NK-92 treated with Interleukin-12 subunit alpha and Interleukin-12 subunit beta, amount 100 ng/mL, for 24 hours (cell line): ENCODE measurements at regions not wholly inside any gene's neighbourhood (a gene's known extent, or its start where the extent isn't known, plus 50 kb on each side); places are given as distances from the start of the nearest gene placed in this dataset.
A peak's percentile ranks its signal among the peaks of the same experiment; 100 is the strongest.

ENCODE experiments used
- DNase-seq: peaks from one replicate; lab custom pipeline; 2025; lab: John Stamatoyannopoulos, UW

DNA sequence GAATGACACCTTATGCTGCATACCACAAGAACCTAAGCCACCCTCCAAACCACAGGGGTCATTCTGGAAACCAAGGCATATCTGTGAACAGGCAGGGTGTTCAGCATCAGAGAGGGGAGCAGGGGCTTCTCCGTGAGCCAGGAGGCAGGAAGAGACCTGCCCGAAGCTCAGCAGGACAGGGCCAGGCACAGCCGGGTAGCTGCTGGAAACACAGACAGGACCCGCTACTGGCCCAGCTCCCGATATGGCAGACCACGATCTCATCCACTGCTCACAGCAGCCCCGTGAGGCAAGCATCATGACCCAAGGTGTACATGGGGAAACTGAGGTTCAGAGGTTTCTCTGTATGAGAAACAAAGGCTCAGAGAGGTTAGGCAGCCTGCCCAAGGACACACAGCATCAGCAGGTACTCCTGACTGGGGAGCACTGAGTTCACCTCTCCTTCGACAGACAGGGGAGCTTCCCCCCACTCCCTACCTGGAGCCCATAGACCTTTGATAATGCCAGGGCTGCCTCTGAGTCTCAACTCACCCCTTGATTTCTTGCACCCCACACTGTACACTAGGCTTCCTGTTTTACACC lies 317.7 kb downstream of the MATN1 start:
- DNase-seq, result no peak

DNA sequence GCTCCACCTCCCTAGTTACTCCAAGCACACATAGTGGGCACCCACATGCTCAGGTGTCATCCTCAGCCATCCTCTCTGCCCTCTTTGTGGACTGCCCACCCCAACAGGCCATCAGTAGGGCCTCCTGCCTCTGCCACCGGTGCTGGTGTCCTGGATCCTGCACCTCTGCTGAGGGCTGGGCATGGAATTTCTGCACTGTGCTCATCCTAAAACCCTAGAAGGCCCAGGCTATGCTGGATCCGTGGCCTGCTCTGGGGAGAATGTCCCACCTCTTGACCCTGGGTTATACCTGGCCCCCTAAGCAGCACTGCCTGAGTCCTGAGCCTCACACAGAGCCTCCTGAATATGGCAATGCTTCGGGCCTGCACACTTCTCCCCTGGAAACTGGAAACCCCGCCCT lies 318.3 kb downstream of the MATN1 start:
- DNase-seq, result no peak

DNA sequence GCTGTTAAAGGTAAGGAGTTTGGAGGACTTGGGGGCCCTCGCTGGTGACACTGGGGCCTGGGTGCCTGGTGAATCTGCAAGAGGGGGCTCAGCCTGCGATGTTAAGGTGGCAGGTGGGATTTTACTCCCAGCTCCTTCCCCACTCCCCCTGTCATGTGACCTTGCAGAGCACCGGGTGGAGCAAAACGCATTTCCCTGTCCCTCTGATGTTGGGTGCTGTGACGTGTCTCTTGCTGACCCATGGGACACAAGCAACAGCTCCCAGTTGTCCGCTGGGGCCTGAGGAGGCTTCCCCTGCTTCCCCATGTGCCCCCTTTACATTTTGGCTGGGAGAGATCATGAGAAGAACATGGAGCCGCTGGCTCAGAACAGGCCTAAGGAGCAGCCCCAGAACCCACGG lies 319.0 kb downstream of the MATN1 start:
- no peak for DNase-seq

DNA sequence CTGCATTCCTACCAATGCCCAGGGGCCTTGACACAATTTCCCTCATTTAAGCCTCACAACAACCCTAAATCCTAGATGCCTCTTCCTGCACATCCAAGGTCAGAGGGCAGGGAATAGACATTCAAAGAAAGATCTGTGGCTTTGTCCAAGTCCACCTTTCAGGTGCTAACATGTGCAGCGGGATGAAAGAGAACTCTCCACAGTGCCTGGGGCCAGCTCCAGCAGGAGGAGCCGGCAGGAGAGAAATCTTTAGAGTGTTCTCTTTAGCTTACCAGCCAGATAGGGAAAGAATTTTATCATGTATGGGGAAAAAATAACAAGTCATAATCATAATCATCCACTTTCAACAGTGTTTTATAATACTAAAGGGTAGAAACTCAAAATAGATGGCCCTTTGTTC lies 319.7 kb downstream of the MATN1 start:
- no peak for DNase-seq

DNA sequence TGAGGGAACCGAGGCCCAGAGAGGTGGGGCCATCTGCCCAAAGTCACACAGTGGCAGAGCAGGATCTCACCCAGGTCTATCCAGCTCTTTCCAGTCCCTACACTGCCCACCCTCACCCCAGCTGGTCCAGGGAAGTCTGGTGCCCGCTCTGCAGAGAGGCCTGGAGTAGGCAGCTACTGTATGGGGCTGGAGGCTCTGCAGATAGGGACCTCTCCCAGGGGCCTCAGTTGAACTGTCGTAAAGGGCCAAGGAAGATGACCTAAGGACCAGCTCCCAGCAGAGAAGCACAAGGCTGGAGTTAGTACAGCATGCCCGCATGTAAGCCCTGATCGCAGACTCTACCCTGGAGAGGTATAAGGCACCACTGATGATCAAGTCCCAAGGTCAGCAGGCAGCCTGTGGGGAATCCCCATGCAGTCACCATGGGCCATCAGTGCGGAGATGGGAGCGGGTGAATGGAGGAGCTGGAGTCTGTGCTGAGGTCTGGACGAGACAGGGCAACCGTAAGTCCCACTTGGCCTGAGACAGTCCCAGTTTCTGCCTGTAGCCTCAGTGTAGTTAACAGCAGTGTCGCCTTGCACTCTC lies 320.2 kb downstream of the MATN1 start:
- DNase-seq, result no peak

DNA sequence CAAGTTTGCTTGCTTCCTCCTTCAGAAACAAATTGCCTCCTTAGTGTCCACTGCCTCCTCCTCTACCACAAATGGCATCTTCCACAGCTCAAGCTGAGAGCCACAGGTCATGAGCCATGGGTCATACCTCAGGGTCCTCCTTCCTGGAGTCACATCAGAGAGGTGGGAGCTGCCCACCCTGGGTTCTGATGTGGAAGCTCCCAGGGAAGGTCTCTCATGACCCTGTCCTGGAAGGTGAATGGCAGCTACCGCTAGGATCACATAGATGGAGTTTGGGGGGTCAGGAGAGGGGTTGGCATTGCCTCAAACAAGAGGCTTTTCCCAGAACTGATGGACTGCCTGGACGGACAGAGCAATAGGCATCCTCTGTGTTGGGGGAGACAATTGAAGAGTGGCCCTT lies 321.4 kb downstream of the MATN1 start:
- no peak for DNase-seq

DNA sequence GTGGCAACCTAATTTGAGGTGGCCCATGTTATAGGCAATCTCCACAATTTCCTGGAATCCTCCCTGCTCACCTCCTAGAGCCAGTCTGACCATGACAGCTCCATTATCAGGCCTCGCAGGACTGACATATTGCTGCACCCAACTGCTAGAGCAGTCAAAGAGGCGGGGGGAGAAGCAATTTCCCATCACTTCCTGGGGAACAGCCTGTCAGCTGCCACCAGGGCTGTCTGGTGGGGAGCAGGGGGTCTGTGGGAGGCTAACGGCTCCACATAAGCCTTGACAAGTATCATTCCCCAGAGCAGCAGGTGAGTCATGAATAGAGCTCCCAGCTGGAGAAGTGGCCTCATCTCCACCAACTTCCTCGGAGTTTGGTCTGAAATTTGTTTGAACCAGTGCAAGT lies 322.9 kb downstream of the MATN1 start:
- DNase-seq, result no peak

DNA sequence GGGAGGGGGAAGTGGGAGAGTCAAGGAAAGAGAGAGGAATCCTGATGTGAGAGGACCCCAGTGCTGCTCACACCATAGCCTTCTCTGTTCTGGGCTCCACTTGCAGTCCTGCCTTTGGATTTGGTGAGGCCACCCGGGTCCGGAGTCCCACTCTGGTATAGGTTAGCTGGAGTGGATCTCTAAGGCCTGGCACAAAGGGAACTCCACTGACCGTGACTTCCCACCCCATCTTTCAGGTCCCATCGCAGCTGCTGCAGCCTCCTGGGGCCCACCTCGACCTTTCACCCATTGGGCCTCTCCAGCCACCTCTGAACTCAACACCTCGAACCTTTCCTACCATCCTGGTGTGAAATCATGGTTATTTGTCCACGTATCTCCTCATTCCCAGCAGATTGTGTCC lies 324.4 kb downstream of the MATN1 start:
- DNase-seq, result no peak

DNA sequence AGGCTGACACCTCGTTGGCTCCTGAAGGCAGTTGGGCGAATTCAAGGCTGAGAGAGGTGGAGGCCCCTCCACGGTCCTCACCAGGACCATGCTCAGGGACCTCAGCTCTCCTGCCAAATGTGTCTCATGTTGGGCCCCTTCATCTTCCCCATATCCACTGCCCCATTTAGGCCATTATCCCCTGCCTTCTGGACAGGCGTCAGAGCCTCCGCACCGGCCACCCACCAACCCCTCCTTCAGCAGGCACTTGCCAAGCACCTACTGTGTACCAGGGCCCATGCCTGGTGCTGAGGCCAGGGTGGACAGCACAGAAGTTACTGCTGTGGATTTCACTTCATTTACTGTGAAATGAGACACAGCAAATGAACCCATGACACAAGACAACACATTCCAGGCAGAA lies 325.8 kb downstream of the MATN1 start:
- DNase-seq, result no peak

DNA sequence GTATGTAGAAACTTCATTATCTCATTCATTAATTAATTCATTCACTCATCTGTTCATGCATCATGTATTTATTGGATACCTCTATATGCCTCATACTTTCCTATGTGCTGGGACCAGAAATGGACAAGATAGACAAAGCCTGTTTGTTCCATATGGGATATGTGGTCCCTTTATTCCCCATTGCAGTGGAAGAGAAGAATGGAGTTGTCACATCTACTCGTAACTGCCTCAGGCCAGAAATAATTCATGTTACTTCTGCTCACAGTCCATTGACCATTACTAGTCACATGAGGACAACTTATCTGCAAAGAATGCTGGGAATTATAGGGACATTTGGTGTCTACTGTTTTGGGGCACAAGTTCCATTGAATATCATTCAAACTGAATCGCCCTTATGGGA lies 327.8 kb downstream of the MATN1 start:
- DNase-seq, result no peak

DNA sequence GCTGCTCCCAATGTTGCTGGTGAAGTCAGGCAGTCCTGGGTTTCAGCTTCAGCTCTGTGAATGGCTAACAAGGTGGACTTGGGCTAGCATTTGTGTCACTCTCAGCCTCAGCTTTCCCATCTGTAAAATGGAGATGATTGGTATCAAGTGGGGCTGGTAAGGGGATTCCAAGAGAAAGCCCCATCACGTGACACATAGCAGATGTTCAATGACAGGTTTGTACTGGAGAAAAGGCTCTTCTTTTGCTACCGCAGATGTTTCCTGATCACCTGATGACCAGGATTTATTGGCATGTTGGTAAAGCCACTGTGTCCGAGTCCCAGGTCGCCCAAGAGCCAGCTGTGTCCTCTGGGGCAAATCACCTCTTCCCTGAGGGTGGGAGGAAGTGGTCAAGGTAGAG lies 335.0 kb downstream of the MATN1 start:
- DNase-seq, result no peak

DNA sequence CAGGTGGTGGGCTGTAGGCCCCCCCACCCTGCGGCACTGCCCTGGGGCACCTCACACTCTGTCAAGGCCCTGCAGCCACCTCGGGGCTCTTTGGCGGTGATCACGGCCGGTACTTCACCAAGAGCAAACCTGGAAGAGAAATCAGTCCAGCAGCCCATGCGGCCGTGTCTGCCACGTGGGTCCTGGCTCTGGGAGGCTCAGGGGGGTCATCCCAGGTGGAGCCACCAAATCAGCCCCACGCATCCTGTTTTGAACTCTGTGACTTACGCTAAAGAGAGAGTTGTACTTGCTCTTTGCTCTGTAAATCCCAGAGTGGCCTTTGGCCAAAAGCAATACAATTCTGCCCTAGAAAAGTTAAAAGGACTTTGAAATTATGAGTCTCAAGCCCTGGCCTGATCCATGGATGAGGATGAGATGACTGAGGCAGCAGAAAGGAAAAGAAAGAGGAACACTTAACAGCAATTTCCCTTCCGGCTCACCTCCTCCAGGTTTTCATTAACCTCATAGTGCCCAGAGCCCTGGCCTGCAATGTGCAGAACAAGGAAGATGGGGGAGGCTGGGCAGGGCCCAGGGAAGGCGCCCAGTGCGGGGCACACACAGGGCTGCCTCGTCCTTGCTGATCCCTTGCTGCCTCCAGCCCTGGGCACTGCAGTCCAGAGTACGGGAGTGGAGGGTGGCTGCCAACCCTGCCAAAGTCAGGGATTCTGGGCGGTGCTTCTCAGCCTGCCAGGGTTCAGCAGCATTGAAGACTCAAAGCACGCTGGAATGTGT lies 337.0 kb downstream of the MATN1 start:
- no peak for DNase-seq

DNA sequence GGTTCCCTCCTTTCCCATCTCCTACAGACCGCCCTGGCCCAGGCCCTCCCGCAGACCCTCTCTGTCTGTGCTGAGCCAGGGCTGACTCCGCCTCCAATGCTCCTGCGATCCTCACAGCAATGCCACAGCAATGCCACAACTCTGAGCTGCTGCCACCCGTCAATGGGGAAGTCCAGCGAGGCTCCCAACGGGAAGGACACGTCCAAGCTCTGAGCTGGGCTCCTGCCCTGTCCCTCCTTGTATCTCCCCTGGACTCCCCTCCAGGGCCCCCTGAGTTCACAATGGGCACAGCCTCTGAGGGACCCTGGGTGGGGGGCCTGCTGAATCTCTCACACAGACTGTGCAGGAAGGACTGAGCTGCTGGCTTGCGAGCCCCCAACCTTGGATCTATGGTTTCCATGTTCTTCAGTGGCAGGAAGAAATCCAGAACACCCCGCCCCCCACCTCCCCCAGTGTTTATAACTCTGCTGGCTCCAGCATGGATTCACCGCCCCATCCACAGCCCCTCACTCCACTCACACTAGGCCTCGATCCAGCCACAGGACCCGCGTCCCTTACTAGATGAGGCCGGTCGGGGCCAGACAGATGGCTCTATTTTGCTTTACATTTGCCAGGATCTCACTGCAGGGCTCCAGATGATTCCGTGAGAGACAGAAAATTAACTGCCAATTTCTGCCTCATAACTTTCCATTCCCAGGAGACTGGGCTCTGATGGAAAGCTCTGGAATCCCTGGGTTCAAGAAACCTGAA lies 338.0 kb downstream of the MATN1 start:
- DNase-seq, result no peak

DNA sequence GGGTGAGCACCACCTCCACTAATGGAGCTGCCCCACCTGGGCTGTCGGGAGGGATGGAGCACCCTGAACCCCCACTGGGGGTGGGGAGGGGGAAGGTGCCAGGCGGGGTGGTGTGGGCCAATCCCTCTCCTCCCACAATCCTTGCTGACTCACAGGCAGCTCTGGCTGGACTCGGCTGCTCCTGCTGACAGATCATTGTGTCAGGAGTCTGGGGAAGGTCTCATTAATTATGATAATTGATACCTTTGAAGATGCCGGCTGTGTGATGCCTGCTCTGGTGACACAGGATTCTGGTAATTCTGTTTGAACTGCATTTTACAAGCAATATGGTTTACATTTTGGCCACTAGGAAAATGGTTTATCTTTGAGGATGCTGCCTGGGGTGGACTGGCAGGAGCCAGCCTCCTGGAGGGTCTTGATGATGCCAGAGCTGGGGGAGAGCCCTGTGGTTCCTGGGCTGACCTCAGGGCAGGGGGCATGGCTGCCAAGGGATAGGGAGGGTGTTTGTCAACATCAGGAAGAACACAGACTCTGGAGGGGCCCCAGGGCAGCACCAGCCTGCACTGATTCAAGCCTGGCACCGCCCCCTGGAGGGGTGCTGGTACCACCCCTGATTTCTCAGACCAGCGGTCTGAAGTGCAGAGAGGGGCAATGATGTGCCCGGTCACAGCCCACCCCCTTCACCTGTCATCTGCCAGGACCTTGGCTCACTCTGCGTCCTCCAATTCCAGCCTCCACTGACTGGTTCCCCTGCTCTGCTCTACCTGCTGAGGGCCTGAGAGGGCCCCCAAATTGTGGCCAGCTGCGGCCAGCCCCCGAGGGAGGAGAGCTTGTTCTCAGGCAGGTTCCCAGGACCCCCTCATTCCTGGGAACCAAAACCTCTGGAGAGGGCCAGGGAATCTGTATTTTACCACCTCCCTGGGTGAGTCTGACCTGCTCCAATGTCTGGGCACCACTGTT lies 338.8 kb downstream of the MATN1 start:
- no peak for DNase-seq

DNA sequence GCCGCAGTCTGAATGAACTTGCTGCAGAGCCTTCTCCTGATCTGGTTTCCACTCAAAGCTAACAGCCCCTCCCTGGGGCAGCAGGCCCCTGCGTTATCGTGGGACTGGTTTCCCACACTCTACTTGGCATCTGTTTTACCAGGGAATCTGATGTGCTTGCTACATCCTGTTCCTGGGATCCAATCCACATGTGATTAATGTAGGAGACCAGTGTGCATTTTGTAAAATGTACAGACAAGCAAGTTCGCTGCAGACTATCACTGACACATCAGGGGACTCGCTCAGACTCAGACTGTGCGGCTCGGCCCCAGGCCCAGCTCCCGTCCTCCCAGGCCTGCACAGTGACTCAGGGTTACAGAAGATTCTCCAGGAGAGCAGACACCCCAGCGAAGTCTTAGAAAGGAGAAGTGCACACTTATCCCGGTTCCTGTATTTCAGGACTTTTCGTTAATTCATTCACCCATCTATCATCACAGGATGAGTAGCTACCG lies 340.1 kb downstream of the MATN1 start:
- no peak for DNase-seq

DNA sequence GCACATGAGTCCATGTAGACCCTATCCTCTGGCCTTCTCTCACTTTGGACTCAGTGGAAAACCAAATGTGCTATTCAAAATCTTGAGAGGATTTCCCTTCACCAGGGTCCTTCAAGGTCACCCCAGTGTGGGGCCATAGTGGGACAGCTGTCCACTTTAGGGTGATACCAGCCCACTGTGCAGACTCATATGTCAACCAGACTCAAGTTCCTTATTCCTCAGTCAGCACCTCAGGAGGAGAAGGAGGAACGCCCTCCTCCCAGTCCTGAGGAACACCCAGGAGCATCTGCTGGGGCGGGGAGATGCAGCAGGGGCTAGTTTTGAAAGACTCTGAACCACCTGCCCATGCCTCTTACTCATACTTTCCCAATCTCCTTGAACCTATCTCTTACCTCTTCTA lies 340.9 kb downstream of the MATN1 start:
- DNase-seq, result no peak

DNA sequence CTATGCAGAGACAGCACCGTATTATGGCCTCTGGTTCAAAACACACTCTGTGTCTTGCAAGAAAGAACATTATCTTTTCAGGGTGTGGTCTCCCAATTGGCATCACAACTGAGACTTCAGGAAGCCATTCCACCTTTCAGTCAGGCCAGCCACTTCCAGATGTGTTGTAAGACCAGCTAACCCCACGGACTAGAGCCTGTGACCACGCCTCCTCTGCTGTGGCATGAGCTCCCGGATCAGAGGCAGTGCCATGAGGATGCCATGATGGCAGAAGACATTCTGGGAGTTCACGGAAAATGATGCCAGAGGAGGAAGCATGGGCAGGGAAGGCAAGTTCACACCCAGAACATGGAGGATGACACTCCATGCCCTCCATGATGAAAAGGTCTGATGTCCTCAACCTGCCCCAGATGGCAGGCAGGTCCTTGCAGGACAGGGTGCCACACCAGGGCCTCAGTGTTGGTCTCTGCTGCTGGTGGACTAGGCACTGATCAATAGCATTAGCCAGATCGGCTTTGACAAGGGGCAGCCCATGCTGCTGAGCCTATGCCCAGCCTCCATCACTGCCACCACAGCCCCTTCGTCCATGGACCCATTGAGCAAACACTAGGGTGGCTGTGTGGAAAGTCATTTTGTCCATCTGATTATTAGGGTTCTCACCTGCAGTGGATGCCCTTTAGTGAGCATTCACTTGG lies 341.6 kb downstream of the MATN1 start:
- DNase-seq, result no peak

DNA sequence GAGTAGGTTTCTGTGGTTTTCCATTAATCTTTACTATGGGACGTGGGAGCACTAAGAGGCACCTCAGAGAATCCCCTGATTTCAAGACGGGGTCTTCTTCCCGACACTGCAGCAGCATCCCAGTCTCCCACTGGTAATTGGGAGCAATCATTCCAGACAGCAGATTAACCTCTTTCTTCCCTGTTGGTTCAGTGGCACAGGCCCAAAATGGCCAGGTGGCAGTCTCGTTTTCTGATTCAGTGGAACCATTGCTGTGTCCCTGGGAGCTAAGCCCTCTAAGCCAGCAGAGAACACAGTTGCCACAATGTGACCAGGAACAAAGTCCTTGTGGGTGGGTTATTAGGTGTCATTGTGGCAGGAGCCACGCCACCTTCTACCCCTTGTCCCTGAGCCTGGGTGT lies 342.1 kb downstream of the MATN1 start:
- no peak for DNase-seq

DNA sequence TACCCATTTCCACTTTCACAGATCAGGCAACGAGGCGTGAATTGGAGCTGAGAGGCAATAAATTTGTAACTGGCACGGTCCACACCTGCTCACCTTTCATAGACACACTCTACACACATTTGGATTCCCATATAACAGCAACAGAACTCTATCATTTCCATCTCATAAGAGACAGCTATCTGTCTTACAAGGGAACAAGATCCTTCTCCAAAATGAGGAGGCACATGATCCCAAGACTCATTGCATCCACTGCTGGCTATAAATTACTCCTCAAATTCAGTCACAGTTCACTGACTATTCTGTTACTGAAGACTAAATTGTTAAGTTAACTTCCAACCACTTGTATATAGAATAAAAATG lies 342.8 kb downstream of the MATN1 start:
- no peak for DNase-seq

DNA sequence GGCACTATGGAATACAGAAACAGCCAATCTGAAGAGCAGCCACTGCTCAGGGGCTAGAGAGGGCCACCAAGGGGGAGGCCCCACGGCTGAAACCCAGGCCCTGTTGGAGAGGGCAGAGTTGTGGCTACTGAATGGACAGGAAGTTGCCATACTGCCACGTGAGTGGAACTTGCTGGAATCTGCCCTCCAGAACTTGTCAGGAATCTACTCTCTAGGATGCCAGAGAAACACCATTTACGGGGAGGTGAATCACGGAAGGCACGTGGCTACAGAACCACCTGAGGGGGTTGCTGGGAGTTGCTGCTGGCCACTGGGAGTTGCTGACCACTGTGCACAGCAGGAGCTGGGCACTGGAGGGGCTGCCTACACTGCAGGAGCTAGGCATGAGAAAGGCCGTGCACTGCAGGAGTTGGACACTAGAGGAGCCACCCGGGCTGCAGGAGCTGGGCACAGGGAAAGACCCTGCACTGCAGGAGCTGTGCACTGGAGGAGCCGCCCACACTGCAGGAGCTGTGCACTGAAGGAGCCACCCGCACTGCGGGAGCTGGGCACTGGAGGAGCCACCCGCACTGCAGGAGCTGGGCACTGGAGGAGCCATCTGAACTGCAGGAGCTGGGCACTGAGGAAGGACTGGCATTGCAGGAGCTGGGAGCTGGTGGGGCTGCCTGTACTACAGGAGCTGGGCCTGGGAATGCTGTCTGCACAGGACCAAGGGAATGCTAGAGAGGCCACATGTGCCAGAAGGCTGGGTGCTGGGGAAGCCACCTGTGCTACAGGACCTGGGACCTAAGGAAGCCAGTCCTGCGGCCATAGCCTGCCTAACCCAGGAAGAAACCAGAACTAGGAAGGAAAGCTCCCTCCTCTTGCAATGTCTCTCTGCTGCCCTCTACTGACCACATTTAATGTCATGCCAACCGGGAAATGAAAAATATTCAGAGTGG lies 343.4 kb downstream of the MATN1 start:
- peak; percentile 11 for DNase-seq
